22Rv1 (cell line): ENCODE measurements at regions not wholly inside any gene's neighbourhood (a gene's known extent, or its start where the extent isn't known, plus 50 kb on each side); places are given as distances from the start of the nearest gene placed in this dataset.

Experiments used
- CTCF ChIP-seq: fragments of 450-650 bp; IDR thresholded peaks from 2 replicates; pipeline ENCODE4 v1.5.1; 2017; ENCODE audit warnings: mild to moderate bottlenecking
- ZFX ChIP-seq: fragments of 450-650 bp; IDR thresholded peaks from 2 replicates; pipeline ENCODE4 v1.6.1; 2017; ENCODE audit warnings: antibody characterized with exemption, borderline replicate concordance

DNA sequence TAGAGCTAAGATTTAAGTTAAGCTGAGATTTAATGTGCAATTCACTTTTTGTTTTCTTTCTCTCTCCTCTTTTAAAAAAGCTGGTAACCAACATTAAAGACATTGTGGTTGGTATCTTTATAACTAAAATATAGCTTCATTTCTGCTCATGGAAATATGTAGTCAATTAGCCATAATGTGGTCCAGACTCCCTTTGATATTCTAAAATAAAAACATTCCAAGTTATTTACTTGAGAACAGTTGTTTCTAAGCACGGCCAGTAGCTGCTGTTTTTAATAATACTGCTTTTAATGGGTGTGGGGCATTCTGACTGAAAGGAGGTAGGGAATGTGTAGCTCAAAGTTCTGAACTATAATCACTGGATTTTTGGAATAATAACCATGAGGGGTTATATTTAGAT is 183.3 kb upstream of the FBXO11 start:
- no peak for TF ChIP-seq CTCF
- TF ChIP-seq ZFX, result no peak
